ENCODE measurements at regions not wholly inside any gene's neighbourhood (a gene's known extent, or its start where the extent isn't known, plus 50 kb on each side); places are given as distances from the start of the nearest gene placed in this dataset.

- TF ChIP-seq POLR2A (IDR thresholded peaks at IDR 0.05): no peak
- TF ChIP-seq POLR2AphosphoS5 (IDR thresholded peaks at IDR 0.05): no peak
- TF ChIP-seq, protein P1, sequence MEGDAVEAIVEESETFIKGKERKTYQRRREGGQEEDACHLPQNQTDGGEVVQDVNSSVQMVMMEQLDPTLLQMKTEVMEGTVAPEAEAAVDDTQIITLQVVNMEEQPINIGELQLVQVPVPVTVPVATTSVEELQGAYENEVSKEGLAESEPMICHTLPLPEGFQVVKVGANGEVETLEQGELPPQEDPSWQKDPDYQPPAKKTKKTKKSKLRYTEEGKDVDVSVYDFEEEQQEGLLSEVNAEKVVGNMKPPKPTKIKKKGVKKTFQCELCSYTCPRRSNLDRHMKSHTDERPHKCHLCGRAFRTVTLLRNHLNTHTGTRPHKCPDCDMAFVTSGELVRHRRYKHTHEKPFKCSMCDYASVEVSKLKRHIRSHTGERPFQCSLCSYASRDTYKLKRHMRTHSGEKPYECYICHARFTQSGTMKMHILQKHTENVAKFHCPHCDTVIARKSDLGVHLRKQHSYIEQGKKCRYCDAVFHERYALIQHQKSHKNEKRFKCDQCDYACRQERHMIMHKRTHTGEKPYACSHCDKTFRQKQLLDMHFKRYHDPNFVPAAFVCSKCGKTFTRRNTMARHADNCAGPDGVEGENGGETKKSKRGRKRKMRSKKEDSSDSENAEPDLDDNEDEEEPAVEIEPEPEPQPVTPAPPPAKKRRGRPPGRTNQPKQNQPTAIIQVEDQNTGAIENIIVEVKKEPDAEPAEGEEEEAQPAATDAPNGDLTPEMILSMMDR (IDR thresholded peaks at IDR 0.05 in 8 of 11, conservative IDR thresholded peaks at IDR 0.05 in 3 of 11): no peak
These were observed 239.0 kb upstream of the KLF6 start for GRCh38 chr10:4024027-4024426.
